HG03520 (cell line): ENCODE measurements at regions not wholly inside any gene's neighbourhood (a gene's known extent, or its start where the extent isn't known, plus 50 kb on each side); places are given as distances from the start of the nearest gene placed in this dataset.
"Not testable (repeated sequence)": the region's sequence is repeated elsewhere in the genome, so short reads cannot be mapped to it uniquely, and the experiment has no call there.

Experiments used
- ATAC-seq: cut with Tn5 transposase; IDR thresholded peaks from one replicate; pipeline ENCODE4 v1.9.1; 2021; ENCODE audit warnings: mild to moderate bottlenecking, moderate library complexity; ENCODE audit not compliant: unreplicated experiment

GRCh38 chr10:33009244-33010131 lies 51.5 kb upstream of the ITGB1 start:
- no peak for ATAC-seq

DNA sequence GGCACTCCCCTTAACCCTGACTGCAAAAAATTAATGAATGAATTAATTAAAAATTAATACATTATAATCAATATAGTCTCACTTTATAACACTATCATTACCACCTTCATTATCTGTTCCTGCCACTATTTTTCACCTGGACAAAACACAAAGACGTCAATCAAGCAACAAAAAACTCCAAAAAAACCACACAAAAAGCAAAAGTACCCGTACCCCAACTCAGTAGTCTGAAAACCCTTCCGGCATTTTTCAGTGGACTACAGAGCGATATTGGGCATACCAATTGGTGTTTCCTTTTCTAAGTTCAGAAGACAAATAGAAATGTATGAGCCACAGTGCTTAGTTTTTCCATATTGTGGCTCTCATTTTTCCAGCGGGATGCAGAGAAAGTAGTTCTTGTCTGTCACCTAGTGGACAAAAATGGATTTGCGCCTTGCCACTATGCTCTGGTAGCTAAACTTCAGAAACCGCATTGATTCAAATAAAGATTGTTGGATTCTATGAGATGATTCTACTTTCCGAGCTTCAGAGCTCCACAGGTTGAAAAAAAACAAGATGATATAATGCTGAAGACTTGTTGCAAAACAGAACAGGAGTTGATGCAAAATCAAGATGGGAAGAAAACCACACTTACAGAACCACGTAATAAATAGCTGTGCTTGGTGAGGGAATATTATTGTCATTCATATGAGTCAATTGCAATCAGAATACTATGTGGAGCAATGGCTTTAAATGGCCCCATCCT lies 50.6 kb upstream of the ITGB1 start:
- peak; percentile 57 for ATAC-seq

GRCh38 chr10:33007731-33008381 lies 49.8 kb upstream of the ITGB1 start:
- ATAC-seq, result not testable (repeated sequence)
